ENCODE measurements at regions not wholly inside any gene's neighbourhood (a gene's known extent, or its start where the extent isn't known, plus 50 kb on each side); places are given as distances from the start of the nearest gene placed in this dataset.
"Not testable (repeated sequence)": the region's sequence is repeated elsewhere in the genome, so short reads cannot be mapped to it uniquely, and the experiment has no call there.

DNA sequence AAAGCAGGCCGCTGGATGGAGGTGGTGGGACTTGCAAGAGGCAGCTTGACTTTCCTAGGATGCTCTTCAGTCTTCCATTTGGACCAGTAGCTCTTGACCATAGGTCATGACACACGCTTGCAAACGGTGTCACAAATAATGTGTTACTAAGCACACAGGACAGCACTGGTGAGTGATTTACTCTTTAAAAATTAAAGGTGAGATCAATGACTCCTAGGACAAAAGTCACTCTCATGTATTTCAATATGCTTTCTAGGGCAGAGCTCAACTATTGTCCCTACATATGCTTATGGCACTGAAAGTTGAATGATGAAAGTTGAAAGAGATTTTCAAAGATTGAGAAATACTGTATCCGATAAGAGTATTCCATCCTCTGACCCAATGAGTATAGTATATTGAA, 496.7 kb downstream of the EBF1 start:
- no peak for DNase-seq

DNA sequence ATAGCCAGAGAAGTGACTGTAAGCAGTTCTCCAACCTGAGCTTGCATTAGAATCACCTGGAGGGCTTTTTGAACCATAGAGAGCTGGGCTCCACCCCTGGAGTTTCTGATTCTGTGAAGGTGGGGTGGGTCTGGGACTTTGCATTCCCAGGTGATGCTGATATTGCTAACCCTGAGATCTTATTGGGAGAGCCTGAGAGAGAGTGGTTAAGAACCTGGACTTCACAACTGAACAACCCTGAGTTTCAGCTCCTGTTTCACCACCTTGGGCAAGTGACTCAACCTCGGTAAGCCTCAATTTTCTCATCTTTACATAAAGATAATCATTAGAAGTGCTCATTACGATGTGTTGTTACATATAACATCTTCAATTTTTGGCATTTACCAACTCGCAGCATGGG, 498.6 kb downstream of the EBF1 start:
- no peak for DNase-seq

DNA sequence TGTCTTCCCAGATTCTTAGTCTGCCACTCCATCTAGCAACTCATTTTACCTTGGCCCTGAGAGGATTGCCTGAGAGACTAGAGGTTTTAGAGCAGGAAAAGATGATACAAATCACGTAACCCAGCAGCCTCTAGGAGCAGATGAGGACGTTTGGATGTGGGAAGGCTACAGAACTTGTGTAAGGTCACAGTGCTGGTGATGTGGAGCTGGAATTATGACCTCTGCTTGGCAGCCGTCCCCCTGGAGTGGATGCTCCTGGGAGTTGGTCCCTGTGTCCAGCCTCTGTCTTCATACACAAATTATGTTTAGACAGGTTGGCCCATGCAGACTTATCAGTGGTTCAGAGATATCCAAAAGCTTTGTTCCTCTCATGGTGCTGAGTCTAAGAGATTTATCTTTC, 499.0 kb downstream of the EBF1 start:
- no peak for DNase-seq

DNA sequence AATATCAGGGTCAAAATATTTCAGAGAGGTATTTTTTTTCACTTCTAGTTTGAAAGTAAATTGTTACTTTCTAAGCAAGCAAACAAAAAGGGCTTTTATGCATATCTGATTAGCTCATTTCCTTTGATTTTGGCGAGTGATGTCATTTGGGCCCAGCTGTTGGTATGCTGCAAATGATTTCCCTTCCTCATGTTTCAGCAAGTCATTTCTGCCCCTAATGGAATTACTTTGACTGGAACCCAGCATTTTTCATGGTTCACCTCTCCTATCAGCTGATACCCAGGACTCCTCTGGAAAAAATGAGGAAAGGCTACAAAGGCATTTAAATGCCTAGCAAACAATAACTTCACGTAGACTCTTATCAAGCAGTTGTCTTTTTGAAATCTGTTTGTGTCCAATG, 500.6 kb downstream of the EBF1 start:
- no peak for DNase-seq

GRCh38 chr5:158594595-158595242, 505.0 kb downstream of the EBF1 start:
- no peak for DNase-seq

DNA sequence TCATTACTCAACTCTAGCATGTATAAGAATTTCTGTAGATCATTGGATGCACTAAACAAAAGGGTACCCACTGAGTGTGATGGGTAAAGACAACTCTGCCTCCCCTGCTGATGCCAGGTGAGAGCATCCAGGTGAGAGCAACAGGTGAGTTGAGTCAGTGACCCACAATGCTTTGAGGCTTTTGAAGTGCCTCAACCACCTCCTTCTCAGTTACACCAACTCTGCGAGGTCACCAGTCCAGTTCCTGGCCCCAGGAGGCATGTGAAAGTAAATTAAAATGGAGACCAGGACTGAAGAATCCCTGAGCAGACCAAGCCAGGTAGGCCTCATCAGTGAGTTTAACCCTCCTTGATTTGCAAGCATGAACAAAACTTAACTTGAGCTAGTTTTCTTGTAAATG, 505.8 kb downstream of the EBF1 start:
- DNase-seq: no peak

DNA sequence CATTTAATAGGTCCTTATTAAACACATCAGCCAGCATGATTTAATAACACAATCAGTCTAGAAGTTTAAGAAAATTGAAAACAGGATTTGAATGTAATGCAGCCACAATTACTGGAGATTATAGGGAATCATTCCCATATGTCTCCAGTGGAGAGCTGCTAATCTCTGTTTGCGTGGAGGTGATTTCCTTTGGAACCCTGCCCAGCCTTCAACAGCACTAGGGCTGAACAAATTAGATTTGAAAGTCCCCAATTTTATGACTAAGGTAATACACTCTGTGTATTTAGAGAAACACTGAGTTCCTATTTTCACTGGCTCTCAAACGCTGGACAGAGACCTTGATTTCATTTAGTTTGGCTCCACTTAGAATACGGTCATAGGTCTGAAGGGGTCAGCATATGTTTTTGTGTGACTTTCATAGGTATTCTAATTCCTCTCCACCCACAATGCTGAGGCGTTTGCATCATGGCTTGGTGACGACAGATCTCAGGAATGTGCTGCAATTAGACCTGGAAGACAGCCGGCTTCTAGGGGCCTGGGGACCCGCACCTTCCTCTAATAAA, 508.3 kb downstream of the EBF1 start:
- no peak for DNase-seq

GRCh38 chr5:158590746-158591300, 508.9 kb downstream of the EBF1 start:
- no peak for DNase-seq

GRCh38 chr5:158589939-158590338, 509.8 kb downstream of the EBF1 start:
- no peak for DNase-seq

GRCh38 chr5:158588617-158589016, 511.1 kb downstream of the EBF1 start:
- no peak for DNase-seq

DNA sequence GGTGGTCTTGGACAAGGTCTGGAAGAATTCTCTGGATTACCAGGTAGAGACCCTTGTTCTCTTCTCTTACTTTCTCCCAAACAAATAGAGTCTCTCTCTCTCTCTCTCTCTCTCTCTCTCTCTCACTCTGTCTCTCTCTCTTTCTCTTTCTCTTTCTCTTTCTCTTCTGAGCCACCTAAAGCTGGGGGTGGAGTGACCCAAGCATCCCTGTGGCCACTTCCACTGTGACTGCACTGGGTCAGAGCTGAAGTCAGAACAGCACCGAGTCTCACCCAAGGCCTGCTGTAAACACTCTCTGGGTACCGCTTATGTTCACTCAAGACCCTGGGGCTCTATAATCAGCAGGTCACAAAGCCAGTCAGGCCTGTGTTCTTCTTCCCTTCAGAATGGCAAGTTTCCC, 513.7 kb downstream of the EBF1 start:
- DNase-seq: no peak

- not testable (repeated sequence) for DNase-seq
These were observed 517.0 kb downstream of the EBF1 start for GRCh38 chr5:158582669-158583068.

- no peak for DNase-seq
These were observed 525.9 kb downstream of the EBF1 start for GRCh38 chr5:158573829-158574228.

- DNase-seq: no peak
These were observed 529.2 kb downstream of the EBF1 start for GRCh38 chr5:158570502-158570901.

DNA sequence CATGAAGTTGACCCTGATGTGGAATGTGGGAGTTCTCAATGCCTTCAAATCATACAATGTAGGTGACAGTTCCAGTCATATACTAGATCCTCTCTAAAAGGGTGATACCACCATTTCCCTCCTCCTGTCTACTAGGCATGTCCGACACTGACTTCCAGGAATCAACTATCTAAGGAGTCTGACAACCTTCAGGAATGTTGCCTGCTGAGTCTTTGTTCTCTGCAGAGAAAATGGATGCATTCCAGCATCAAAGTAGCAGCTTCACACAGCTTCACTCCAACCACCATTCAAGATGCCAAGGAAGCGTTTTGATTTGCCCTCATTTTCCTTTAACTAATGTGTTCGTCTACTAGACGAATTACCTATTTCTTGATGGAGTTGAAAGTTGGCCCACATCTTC, 530.2 kb downstream of the EBF1 start:
- DNase-seq: no peak

DNA sequence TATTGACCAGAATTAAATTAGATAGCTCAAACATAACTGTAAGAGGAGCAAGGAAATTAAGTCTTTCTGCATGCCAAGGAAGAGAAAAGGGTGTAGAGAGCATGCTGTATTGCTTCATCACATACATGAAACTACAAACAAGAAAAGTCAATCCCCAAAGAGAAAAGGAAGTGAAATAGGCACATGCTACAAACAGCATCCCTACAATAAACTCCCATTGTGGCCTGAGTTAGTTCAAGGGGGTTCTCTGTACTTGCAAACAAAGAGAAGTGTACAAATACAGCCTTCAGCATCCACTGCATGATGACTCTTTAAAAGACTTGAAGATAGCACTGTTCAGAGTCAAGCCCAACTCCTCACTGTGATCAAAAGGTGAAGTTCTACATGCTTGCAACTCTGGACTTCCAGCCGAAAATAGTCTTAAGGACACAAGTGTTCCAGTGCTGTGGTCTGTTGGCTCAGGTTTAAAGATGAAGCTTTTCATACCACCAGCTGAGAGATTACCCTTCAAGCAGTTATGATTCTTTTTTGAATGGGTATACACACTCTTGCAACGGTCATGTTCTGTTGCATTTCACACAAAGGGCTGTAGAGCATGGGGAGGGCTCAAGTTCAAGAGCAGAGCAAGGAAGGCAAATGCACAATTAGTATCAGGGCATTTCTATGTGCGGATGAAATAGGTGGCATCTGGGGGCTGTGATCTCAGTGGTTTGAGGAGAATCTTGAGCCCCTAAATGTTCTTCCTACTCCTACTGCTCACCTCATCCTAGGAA, 534.5 kb downstream of the EBF1 start:
- DNase-seq: no peak

GRCh38 chr5:158563760-158564390, 535.8 kb downstream of the EBF1 start:
- no peak for DNase-seq

GRCh38 chr5:158561562-158562190, 538.0 kb downstream of the EBF1 start:
- no peak for DNase-seq

DNA sequence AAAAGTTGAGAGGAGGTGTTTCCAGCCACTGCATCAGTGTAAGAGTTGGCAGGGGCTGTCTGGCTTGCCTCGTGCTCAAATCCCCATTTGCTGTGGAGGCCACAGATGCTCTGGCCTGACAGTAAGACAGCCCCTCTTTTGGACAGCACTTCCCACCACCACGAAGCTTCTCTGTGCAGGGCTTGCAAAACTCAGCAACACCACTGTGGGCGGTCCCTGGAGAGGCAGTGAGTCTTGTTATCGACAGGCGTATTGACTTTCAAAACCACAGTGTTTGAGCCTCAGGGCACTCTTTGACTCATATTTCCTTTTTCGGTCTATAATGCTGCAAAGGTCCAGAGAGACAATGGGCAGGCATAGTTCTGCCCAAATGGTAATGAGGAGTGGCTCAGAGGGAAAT, 539.5 kb downstream of the EBF1 start:
- no peak for DNase-seq

DNA sequence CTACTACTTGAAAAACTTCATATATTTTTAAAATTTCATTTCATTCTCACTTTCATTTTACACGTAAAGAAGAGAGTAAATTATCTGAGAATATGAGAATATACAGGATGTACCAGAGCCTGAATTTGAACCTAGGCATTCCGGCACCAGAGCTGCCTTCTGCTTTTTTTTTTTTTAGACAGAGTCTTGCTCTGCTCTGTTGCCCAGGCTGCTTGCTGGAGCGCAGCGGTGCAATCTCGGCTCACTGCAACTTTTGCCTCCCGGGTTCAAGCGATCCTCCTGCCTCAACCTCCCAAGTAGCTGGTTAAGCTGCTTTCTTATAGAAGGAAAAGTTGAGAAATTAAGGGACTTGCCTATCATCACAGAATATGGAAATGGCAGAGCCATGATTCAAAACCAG, 540.1 kb downstream of the EBF1 start:
- DNase-seq: no peak

- no peak for DNase-seq
These were observed 540.6 kb downstream of the EBF1 start for GRCh38 chr5:158559066-158559465.

GRCh38 chr5:158553962-158554336, 545.8 kb downstream of the EBF1 start:
- no peak for DNase-seq
